ENCODE measurements at regions not wholly inside any gene's neighbourhood (a gene's known extent, or its start where the extent isn't known, plus 50 kb on each side); places are given as distances from the start of the nearest gene placed in this dataset.

DNA sequence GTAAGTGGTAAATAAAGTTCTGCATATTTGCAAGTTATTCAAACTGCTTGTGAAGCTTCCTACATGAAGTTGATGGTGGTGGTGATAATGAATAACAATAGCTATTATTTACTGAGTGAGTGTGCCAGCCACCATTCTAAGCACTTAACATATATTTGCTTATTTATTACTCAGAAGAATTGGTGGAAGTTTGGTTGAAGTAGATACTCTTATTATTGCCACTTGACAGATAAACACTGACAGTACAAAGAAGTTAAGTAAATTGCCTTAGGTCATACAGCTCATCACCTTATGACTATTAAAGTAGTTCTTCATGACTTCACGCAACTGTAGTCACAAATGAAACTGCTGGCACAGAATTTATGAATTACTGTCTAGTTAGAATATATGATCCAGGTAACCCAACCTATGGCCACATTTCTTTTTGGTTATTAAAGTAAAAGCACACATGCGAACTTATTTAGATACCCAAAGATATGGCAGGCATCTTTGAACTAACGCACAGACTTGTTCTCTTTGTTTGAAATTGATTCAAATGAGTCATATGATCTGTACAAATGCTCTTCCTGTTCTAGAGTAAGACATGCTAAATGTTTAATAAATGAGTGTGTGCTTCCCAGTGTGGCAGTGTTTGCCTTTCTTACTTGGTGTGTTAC is 99.8 kb upstream of the NR2F2 start:
- no peak overlapping the region for H3K4me2 ChIP-seq (ENCODE audit: low read length)
- H3K4me1 ChIP-seq (ENCODE audit: insufficient read depth, low read length, severe bottlenecking), result no peaks in the 10 kb centered on the region
- H2AFZ ChIP-seq (ENCODE audit: low read length), result no peak overlapping the region
- no peak overlapping the region for H3K4me3 ChIP-seq (ENCODE audit: low read depth, low read length, poor library complexity, severe bottlenecking)
- H3K9me2 ChIP-seq (ENCODE audit: low read depth, low read length), result no peaks in the 10 kb centered on the region
- no peaks in the 10 kb centered on the region for H3F3A ChIP-seq (ENCODE audit: insufficient read depth, low read length)
- H3K79me2 ChIP-seq (ENCODE audit: insufficient read depth, low read length), result no peaks in the 10 kb centered on the region
- no peaks in the 10 kb centered on the region for H3K27me3 ChIP-seq (ENCODE audit: insufficient read depth, low read length)
- no peak overlapping the region for H3K27ac ChIP-seq (ENCODE audit: low read depth, low read length, poor library complexity, severe bottlenecking)
- H3K36me3 ChIP-seq (ENCODE audit: insufficient read depth, low read length), result no peaks in the 10 kb centered on the region
- TF ChIP-seq, protein P1, sequence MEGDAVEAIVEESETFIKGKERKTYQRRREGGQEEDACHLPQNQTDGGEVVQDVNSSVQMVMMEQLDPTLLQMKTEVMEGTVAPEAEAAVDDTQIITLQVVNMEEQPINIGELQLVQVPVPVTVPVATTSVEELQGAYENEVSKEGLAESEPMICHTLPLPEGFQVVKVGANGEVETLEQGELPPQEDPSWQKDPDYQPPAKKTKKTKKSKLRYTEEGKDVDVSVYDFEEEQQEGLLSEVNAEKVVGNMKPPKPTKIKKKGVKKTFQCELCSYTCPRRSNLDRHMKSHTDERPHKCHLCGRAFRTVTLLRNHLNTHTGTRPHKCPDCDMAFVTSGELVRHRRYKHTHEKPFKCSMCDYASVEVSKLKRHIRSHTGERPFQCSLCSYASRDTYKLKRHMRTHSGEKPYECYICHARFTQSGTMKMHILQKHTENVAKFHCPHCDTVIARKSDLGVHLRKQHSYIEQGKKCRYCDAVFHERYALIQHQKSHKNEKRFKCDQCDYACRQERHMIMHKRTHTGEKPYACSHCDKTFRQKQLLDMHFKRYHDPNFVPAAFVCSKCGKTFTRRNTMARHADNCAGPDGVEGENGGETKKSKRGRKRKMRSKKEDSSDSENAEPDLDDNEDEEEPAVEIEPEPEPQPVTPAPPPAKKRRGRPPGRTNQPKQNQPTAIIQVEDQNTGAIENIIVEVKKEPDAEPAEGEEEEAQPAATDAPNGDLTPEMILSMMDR (IDR thresholded peaks at IDR 0.05; ENCODE audit: low read length), result no peak
- TF ChIP-seq EZH2 (IDR thresholded peaks at IDR 0.05; ENCODE audit: borderline replicate concordance, low read length), result no peak
- no peak overlapping the region for H3K9ac ChIP-seq (ENCODE audit: low read length)
- H3K9me3 ChIP-seq (ENCODE audit: low read length), result no peaks in the 10 kb centered on the region
- no peaks in the 10 kb centered on the region for H4K20me1 ChIP-seq (ENCODE audit: insufficient read depth, low read length)

DNA sequence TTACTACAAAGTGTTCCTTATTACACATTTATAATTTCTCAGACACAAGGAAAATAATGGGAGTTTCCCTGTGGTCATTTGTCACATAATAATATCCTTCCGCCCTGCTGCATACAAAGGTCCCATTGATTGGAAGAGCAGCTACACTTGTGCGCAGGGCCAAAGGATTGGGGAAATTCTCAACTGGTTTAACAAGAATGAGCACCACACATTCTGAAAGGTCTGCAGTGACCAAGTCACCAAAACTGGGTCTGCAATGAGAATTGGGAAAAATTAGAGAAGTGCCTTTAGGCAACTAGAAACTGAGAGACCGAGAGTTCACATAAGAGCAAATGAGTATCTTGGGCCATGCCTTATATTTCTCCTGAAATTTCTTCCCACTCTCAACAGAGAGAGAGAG is 98.2 kb upstream of the NR2F2 start:
- H3K9ac ChIP-seq (ENCODE audit: low read length), result no peak overlapping the region
- no peak overlapping the region for H3K4me3 ChIP-seq (ENCODE audit: low read depth, low read length, poor library complexity, severe bottlenecking)
- no peaks in the 10 kb centered on the region for H3K36me3 ChIP-seq (ENCODE audit: insufficient read depth, low read length)
- H3F3A ChIP-seq (ENCODE audit: insufficient read depth, low read length), result no peaks in the 10 kb centered on the region
- H3K27me3 ChIP-seq (ENCODE audit: insufficient read depth, low read length), result no peaks in the 10 kb centered on the region
- H3K9me3 ChIP-seq (ENCODE audit: low read length), result no peaks in the 10 kb centered on the region
- no peak overlapping the region for H3K4me2 ChIP-seq (ENCODE audit: low read length)
- no peak overlapping the region for H3K27ac ChIP-seq (ENCODE audit: low read depth, low read length, poor library complexity, severe bottlenecking)
- no peaks in the 10 kb centered on the region for H4K20me1 ChIP-seq (ENCODE audit: insufficient read depth, low read length)
- H2AFZ ChIP-seq (ENCODE audit: low read length), result no peak overlapping the region
- no peaks in the 10 kb centered on the region for H3K79me2 ChIP-seq (ENCODE audit: insufficient read depth, low read length)
- no peaks in the 10 kb centered on the region for H3K9me2 ChIP-seq (ENCODE audit: low read depth, low read length)
- H3K4me1 ChIP-seq (ENCODE audit: insufficient read depth, low read length, severe bottlenecking), result no peaks in the 10 kb centered on the region
- TF ChIP-seq, protein P1 (IDR thresholded peaks at IDR 0.05; ENCODE audit: low read length), result no peak
- no peak for TF ChIP-seq EZH2 (IDR thresholded peaks at IDR 0.05; ENCODE audit: borderline replicate concordance, low read length)

DNA sequence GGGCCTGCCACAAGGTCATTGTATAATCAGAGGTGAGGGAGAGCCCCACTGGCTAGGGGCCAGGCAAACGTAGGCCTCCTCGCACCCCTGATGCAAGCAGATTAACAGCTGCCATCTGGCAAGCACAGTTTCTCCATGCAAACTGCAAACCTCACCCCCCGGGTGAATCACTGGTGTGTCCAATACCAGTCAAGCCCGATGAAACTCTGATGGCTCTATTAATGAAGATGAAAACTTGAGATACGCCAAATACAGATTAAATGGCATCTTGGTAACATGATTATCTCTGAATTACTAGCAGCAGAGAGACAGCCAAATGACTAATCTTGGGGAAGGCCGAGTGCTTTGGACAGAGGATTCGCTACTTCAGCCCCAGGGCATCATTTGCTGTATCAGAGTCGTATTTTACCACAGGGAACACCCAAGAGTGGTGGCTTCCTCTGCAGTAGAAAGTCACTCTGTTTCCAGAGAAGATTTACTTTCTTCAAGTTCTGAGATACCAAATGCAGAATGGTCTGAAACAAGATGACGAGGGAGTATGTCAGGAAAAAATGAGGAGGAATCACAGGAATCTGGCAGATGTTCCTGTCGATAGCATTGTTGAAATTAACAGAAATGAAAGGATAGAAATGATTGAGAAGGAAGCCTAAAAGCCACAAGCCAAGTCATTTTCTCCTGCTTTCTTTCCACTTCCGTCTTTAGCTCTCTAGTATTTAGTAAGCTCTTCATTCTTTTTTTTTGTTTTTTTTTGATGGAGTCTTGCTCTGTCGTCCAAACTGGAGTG is 96.2 kb upstream of the NR2F2 start:
- no peaks in the 10 kb centered on the region for H3K79me2 ChIP-seq (ENCODE audit: insufficient read depth, low read length)
- H3K9me3 ChIP-seq (ENCODE audit: low read length), result no peaks in the 10 kb centered on the region
- no peak overlapping the region for H3K4me2 ChIP-seq (ENCODE audit: low read length)
- H3K4me3 ChIP-seq (ENCODE audit: low read depth, low read length, poor library complexity, severe bottlenecking), result no peak overlapping the region
- H2AFZ ChIP-seq (ENCODE audit: low read length), result no peak overlapping the region
- no peak overlapping the region for H3K9ac ChIP-seq (ENCODE audit: low read length)
- no peak overlapping the region for H3K27ac ChIP-seq (ENCODE audit: low read depth, low read length, poor library complexity, severe bottlenecking)
- TF ChIP-seq EZH2 (IDR thresholded peaks at IDR 0.05; ENCODE audit: borderline replicate concordance, low read length), result no peak
- TF ChIP-seq, protein P1 (IDR thresholded peaks at IDR 0.05; ENCODE audit: low read length), result no peak
- no peaks in the 10 kb centered on the region for H3F3A ChIP-seq (ENCODE audit: insufficient read depth, low read length)
- H3K36me3 ChIP-seq (ENCODE audit: insufficient read depth, low read length), result no peaks in the 10 kb centered on the region
- H4K20me1 ChIP-seq (ENCODE audit: insufficient read depth, low read length), result no peaks in the 10 kb centered on the region
- no peaks in the 10 kb centered on the region for H3K9me2 ChIP-seq (ENCODE audit: low read depth, low read length)
- H3K27me3 ChIP-seq (ENCODE audit: insufficient read depth, low read length), result no peaks in the 10 kb centered on the region
- H3K4me1 ChIP-seq (ENCODE audit: insufficient read depth, low read length, severe bottlenecking), result no peaks in the 10 kb centered on the region
